COR-L47 (cell line): ENCODE measurements at regions not wholly inside any gene's neighbourhood (a gene's known extent, or its start where the extent isn't known, plus 50 kb on each side); places are given as distances from the start of the nearest gene placed in this dataset.

Experiments
- DNase-seq: peaks from one replicate; lab custom pipeline; 2025; lab: John Stamatoyannopoulos, UW

- DNase-seq, result no peak
Measured at GRCh38 chr1:8203056-8203455, 114.9 kb upstream of the SLC45A1 start.

GRCh38 chr1:8202182-8202905 is 115.6 kb upstream of the SLC45A1 start:
- DNase-seq, result no peak

GRCh38 chr1:8201331-8201861 is 116.5 kb upstream of the SLC45A1 start:
- DNase-seq, result no peak

- DNase-seq, result no peak
Measured at GRCh38 chr1:8200317-8201115, 117.4 kb upstream of the SLC45A1 start.

GRCh38 chr1:8198522-8198921 is 119.4 kb upstream of the SLC45A1 start:
- DNase-seq, result no peak

GRCh38 chr1:8197493-8198282 is 120.2 kb upstream of the SLC45A1 start:
- DNase-seq, result no peak

- no peak for DNase-seq
Measured at GRCh38 chr1:8194481-8195227, 123.3 kb upstream of the SLC45A1 start.

- DNase-seq, result no peak
Measured at GRCh38 chr1:8193840-8194406, 124.0 kb upstream of the SLC45A1 start.

- DNase-seq, result no peak
Measured at GRCh38 chr1:8191474-8191873, 126.4 kb upstream of the SLC45A1 start.

GRCh38 chr1:8189931-8190483 is 127.9 kb upstream of the SLC45A1 start:
- no peak for DNase-seq

- DNase-seq, result no peak
Measured at GRCh38 chr1:8185400-8185799, 132.5 kb upstream of the SLC45A1 start.

GRCh38 chr1:8184301-8184700 is 133.6 kb upstream of the SLC45A1 start:
- no peak for DNase-seq

GRCh38 chr1:8182034-8182761 is 135.7 kb upstream of the SLC45A1 start:
- no peak for DNase-seq

GRCh38 chr1:8179132-8179793 is 138.7 kb upstream of the SLC45A1 start:
- no peak for DNase-seq

GRCh38 chr1:8176279-8176678 is 141.6 kb upstream of the SLC45A1 start:
- no peak for DNase-seq

- DNase-seq, result no peak
Measured at GRCh38 chr1:8174807-8175206, 143.1 kb upstream of the SLC45A1 start.

GRCh38 chr1:8171751-8172464 is 145.8 kb upstream of the ERRFI1 start:
- DNase-seq, result no peak

GRCh38 chr1:8170059-8170835 is 144.1 kb upstream of the ERRFI1 start:
- DNase-seq, result no peak
